H1 (cell line): ENCODE measurements at regions not wholly inside any gene's neighbourhood (a gene's known extent, or its start where the extent isn't known, plus 50 kb on each side); places are given as distances from the start of the nearest gene placed in this dataset.

Experiments used
- CTCF ChIA-PET: fragments of 300-600 bp; sonication (Branson Sonifier 250); formaldehyde crosslinking; loops from one replicate; lab custom pipeline; 2021; ENCODE audit not compliant: partially characterized antibody; lab: Charles Lee
- POLR2A ChIA-PET: fragments of 300-600 bp; sonication (Branson Sonifier 250); formaldehyde crosslinking; loops from one replicate; lab custom pipeline; 2021; ENCODE audit warnings: inconsistent platforms; ENCODE audit not compliant: partially characterized antibody; lab: Charles Lee
- DNase-seq, 2 experiments: peaks; one replicate each; pipeline versions ENCODE4 v3.0.0 to v3.0.0-alpha.2; 2010 to 2022; ENCODE audit warnings: low spot score in 2 of 2, low read depth in 1 of 2, mixed read lengths in 1 of 2
- FAIRE-seq: peaks from 2 replicates; lab custom pipeline; 2011; peaks lifted over from hg19 to GRCh38; lab: Jason Lieb, UNC
- H2AFZ ChIP-seq: 2 replicates; pipeline ENCODE4 v1.8.1; 2012; ENCODE audit warnings: low read length, inconsistent platforms
- H2AK5ac ChIP-seq: 2 replicates; pipeline ENCODE4 v1.6.1; 2013; ENCODE audit warnings: low read depth, low read length
- H2BK120ac ChIP-seq: replicated peaks from 2 replicates; pipeline ENCODE3; 2013; ENCODE audit warnings: low read depth, low read length, inconsistent platforms
- H2BK12ac ChIP-seq: 2 replicates; pipeline ENCODE4 v1.6.1; 2013; ENCODE audit warnings: low read depth, low read length
- H2BK15ac ChIP-seq: 2 replicates; pipeline ENCODE4 v1.6.1; 2013; ENCODE audit warnings: low read length
- H2BK20ac ChIP-seq: 2 replicates; pipeline ENCODE4 v1.6.1; 2013; ENCODE audit warnings: low read length
- H2BK5ac ChIP-seq: 2 replicates; pipeline ENCODE4 v1.6.1; 2013; ENCODE audit warnings: low read depth, low read length
- H3K14ac ChIP-seq: 2 replicates; pipeline ENCODE4 v1.6.1; 2013; ENCODE audit warnings: inconsistent platforms; ENCODE audit not compliant: insufficient read length
- H3K18ac ChIP-seq: 2 replicates; pipeline ENCODE4 v1.6.1; 2013; ENCODE audit warnings: low read length; ENCODE audit errors: extremely low read depth
- H3K23ac ChIP-seq: 2 replicates; pipeline ENCODE4 v1.6.1; 2013; ENCODE audit warnings: inconsistent platforms; ENCODE audit not compliant: insufficient read length
- H3K23me2 ChIP-seq: 2 replicates; pipeline ENCODE4 v1.6.1; 2013; ENCODE audit warnings: low read depth, low read length
- H3K27ac ChIP-seq: 2 replicates; pipeline ENCODE4 v1.6.1; 2011; ENCODE audit warnings: low read depth, low read length, inconsistent platforms
- H3K27me3 ChIP-seq, 4 experiments: replicated peaks in 1 of 4; 1 replicate in 1 of 4; 2 replicates in 3 of 4; pipeline versions ENCODE4 v1.6.1 to v1.8.1; 2011 to 2013; ENCODE audit warnings: low read length in 3 of 4, mild to moderate bottlenecking in 3 of 4, inconsistent platforms in 2 of 4, mixed read lengths in 2 of 4, moderate library complexity in 1 of 4; ENCODE audit not compliant: control insufficient read depth in 3 of 4, insufficient read depth in 3 of 4; ENCODE audit errors: extremely low read depth in 1 of 4
- H3K36me3 ChIP-seq, 4 experiments: 2 replicates each; pipeline versions ENCODE4 v1.6.1 to v1.8.1; 2011 to 2013; ENCODE audit warnings: mild to moderate bottlenecking in 4 of 4, low read length in 3 of 4, moderate library complexity in 2 of 4, control low read depth in 1 of 4, inconsistent platforms in 1 of 4; ENCODE audit not compliant: insufficient read depth in 4 of 4, control insufficient read depth in 2 of 4
- H3K4ac ChIP-seq: replicated peaks from 2 replicates; pipeline ENCODE3; 2013; ENCODE audit warnings: low read length, low read depth, mixed read lengths, inconsistent platforms; ENCODE audit not compliant: insufficient read length
- H3K4me1 ChIP-seq, 4 experiments: replicated peaks in 1 of 4; 1 replicate in 1 of 4; 2 replicates in 3 of 4; pipeline versions ENCODE4 v1.6.1 to v1.8.1; 2011 to 2013; ENCODE audit warnings: low read length in 3 of 4, inconsistent platforms in 2 of 4, mixed read lengths in 1 of 4; ENCODE audit not compliant: insufficient read depth in 4 of 4, control insufficient read depth in 3 of 4
- H3K4me2 ChIP-seq, 2 experiments: 2 replicates each; pipeline versions ENCODE4 v1.6.1 to v1.8.1; 2011 to 2013; ENCODE audit warnings: low read depth in 2 of 2, low read length in 2 of 2, control low read depth in 1 of 2, inconsistent platforms in 1 of 2, mild to moderate bottlenecking in 1 of 2; ENCODE audit not compliant: insufficient read depth in 1 of 2
- H3K4me3 ChIP-seq, 4 experiments: fragments of 200-600, 300-600 bp in 1 of 4; sonication (generic), shearing (Covaris generic), sonication (Bioruptor Twin) in 1 of 4; 2 replicates each; pipeline versions ENCODE4 v1.5.1 to v1.8.1; 2011 to 2016; ENCODE audit warnings: low read length in 4 of 4, low read depth in 3 of 4, control low read depth in 2 of 4, inconsistent platforms in 2 of 4, mild to moderate bottlenecking in 2 of 4, mixed read lengths in 1 of 4, moderate library complexity in 1 of 4; ENCODE audit not compliant: insufficient read depth in 2 of 4; ENCODE audit errors: extremely low read depth in 1 of 4
- H3K56ac ChIP-seq: replicated peaks from 2 replicates; pipeline ENCODE3; 2013; ENCODE audit warnings: low read depth, mild to moderate bottlenecking, mixed read lengths, low read length, inconsistent platforms; ENCODE audit not compliant: insufficient read length
- H3K79me1 ChIP-seq: 2 replicates; pipeline ENCODE4 v1.6.1; 2013; ENCODE audit warnings: low read depth, low read length, control low read depth
- H3K79me2 ChIP-seq, 2 experiments: 2 replicates each; pipeline versions ENCODE4 v1.6.1 to v1.8.1; 2012 to 2013; ENCODE audit warnings: low read length in 2 of 2, mild to moderate bottlenecking in 2 of 2, inconsistent platforms in 1 of 2; ENCODE audit not compliant: insufficient read depth in 2 of 2, control insufficient read depth in 1 of 2
- H3K9ac ChIP-seq, 4 experiments: replicated peaks in 1 of 4; 1 replicate in 1 of 4; 2 replicates in 3 of 4; pipeline versions ENCODE4 v1.6.1 to v1.8.1; 2011 to 2013; ENCODE audit warnings: low read depth in 3 of 4, low read length in 3 of 4, control low read depth in 2 of 4, mild to moderate bottlenecking in 2 of 4, moderate library complexity in 2 of 4, inconsistent platforms in 1 of 4; ENCODE audit errors: extremely low read depth in 1 of 4
- H3K9me3 ChIP-seq, 2 experiments: 2 replicates each; pipeline versions ENCODE4 v1.6.1 to v1.8.1; 2012 to 2013; ENCODE audit warnings: mild to moderate bottlenecking in 2 of 2, moderate library complexity in 2 of 2, control low read depth in 1 of 2, inconsistent platforms in 1 of 2, low read depth in 1 of 2, low read length in 1 of 2, mixed read lengths in 1 of 2; ENCODE audit not compliant: insufficient read depth in 2 of 2
- H4K20me1 ChIP-seq, 2 experiments: replicated peaks in 1 of 2; 2 replicates each; pipeline versions ENCODE3 to v1.8.1; 2011 to 2013; ENCODE audit warnings: inconsistent platforms in 2 of 2, low read length in 2 of 2, mild to moderate bottlenecking in 1 of 2; ENCODE audit not compliant: insufficient read depth in 2 of 2, control insufficient read depth in 1 of 2
- H4K5ac ChIP-seq: 2 replicates; pipeline ENCODE4 v1.6.1; 2013; ENCODE audit warnings: low read length, low read depth, mixed read lengths, inconsistent platforms; ENCODE audit not compliant: insufficient read length
- H4K8ac ChIP-seq: 2 replicates; pipeline ENCODE4 v1.8.0; 2013; ENCODE audit warnings: mild to moderate bottlenecking, moderate library complexity, low read length, inconsistent platforms; ENCODE audit not compliant: insufficient read depth; ENCODE audit errors: extremely low read depth
- H4K91ac ChIP-seq: replicated peaks from 2 replicates; pipeline ENCODE3; 2013; ENCODE audit warnings: low read length, mixed read lengths, inconsistent platforms; ENCODE audit not compliant: insufficient read length
- BRCA1 ChIP-seq: IDR thresholded peaks from 2 replicates; pipeline ENCODE4 v1.6.1; 2012; ENCODE audit warnings: low read depth, low read length, improper control_type of control experiment
- RBBP5 ChIP-seq: IDR thresholded peaks from 2 replicates; pipeline ENCODE4 v1.7.1; 2012; ENCODE audit warnings: low read depth, mild to moderate bottlenecking, inconsistent platforms, low read length, moderate library complexity, borderline replicate concordance
- SAP30 ChIP-seq: fragments of 300-600 bp; sonication (generic); IDR thresholded peaks from 2 replicates; pipeline ENCODE4 v1.7.1; 2012; ENCODE audit warnings: low read length, moderate library complexity, mild to moderate bottlenecking, inconsistent platforms; ENCODE audit not compliant: insufficient read depth, insufficient replicate concordance
- SIX5 ChIP-seq: IDR thresholded peaks from 2 replicates; pipeline ENCODE4 v1.6.1; 2011; ENCODE audit warnings: mild to moderate bottlenecking, low read depth, low read length
- TCF12 ChIP-seq: IDR thresholded peaks from 2 replicates; pipeline ENCODE4 v1.6.1; 2011; ENCODE audit warnings: low read depth, mild to moderate bottlenecking, low read length
- TF ChIP-seq, protein P1 (sequence below): IDR thresholded peaks from 2 replicates; pipeline ENCODE4 v1.6.1; 2011; ENCODE audit warnings: low read depth, mild to moderate bottlenecking, low read length; ENCODE audit not compliant: insufficient read depth
- TF ChIP-seq, protein P2 (sequence below): IDR thresholded peaks from 2 replicates; pipeline ENCODE4 v1.6.1; 2012; ENCODE audit warnings: low read length, inconsistent platforms

DNA sequence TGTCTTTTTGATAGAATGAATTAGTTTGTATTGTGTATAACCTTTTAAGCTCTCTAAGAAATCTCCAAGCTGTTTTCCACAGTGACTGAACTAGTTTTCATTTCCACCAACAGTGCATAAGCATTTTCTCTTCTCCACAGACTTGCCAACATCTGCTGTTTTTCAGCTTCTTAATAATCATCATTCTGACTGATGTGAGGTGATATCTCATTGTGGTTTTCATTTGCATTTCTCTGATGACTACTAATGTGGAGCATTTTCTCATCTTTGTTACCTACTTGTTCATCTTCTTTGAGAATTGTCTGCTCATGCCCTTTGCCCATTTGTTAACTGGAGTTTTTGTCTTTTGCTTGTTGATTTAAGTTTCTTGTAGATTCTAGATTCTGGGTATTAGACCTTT lies 777.5 kb downstream of the OTOL1 start:
- no peaks in the 10 kb centered on the region for H3K79me2 ChIP-seq
- H3K4me3 ChIP-seq = no peak overlapping the region
- no peak overlapping the region for H3K23ac ChIP-seq
- H3K4ac ChIP-seq = no peak overlapping the region
- no peaks in the 10 kb centered on the region for H3K23me2 ChIP-seq
- CTCF ChIA-PET = no interaction called here
- H4K5ac ChIP-seq = no peak overlapping the region
- no peaks in the 10 kb centered on the region for H3K9me3 ChIP-seq
- no peak overlapping the region for H3K27ac ChIP-seq
- no peak overlapping the region for H2BK12ac ChIP-seq
- no peak overlapping the region for H2BK15ac ChIP-seq
- H4K91ac ChIP-seq = no peak overlapping the region
- no peak overlapping the region for H3K9ac ChIP-seq
- H3K4me2 ChIP-seq = no peak overlapping the region
- H2BK20ac ChIP-seq = no peak overlapping the region
- POLR2A ChIA-PET = no interaction called here
- no peaks in the 10 kb centered on the region for H3K36me3 ChIP-seq
- H3K18ac ChIP-seq = no peak overlapping the region
- no peaks in the 10 kb centered on the region for H3K27me3 ChIP-seq
- no peaks in the 10 kb centered on the region for H4K20me1 ChIP-seq
- no peak overlapping the region for H3K56ac ChIP-seq
- no peak overlapping the region for H2AFZ ChIP-seq
- no peak overlapping the region for H3K14ac ChIP-seq
- no peaks in the 10 kb centered on the region for H3K4me1 ChIP-seq
- no peaks in the 10 kb centered on the region for H3K79me1 ChIP-seq
- FAIRE-seq (no peak), DNase-seq (no peak)
- no peak overlapping the region for H2AK5ac ChIP-seq
- no peak overlapping the region for H2BK5ac ChIP-seq
- H2BK120ac ChIP-seq = no peak overlapping the region
- H4K8ac ChIP-seq = no peak overlapping the region
- no peak for TF ChIP-seq SAP30
- TF ChIP-seq, protein P1, sequence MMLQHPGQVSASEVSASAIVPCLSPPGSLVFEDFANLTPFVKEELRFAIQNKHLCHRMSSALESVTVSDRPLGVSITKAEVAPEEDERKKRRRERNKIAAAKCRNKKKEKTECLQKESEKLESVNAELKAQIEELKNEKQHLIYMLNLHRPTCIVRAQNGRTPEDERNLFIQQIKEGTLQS = no peak
- TF ChIP-seq, protein P2, sequence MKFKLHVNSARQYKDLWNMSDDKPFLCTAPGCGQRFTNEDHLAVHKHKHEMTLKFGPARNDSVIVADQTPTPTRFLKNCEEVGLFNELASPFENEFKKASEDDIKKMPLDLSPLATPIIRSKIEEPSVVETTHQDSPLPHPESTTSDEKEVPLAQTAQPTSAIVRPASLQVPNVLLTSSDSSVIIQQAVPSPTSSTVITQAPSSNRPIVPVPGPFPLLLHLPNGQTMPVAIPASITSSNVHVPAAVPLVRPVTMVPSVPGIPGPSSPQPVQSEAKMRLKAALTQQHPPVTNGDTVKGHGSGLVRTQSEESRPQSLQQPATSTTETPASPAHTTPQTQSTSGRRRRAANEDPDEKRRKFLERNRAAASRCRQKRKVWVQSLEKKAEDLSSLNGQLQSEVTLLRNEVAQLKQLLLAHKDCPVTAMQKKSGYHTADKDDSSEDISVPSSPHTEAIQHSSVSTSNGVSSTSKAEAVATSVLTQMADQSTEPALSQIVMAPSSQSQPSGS = no peak
- TF ChIP-seq RBBP5 = no peak
- TF ChIP-seq SIX5 = no peak
- TF ChIP-seq BRCA1 = no peak
- TF ChIP-seq TCF12 = no peak
